Glutamatergic neuron (in vitro differentiated cells): ENCODE measurements at regions not wholly inside any gene's neighbourhood (a gene's known extent, or its start where the extent isn't known, plus 50 kb on each side); places are given as distances from the start of the nearest gene placed in this dataset.
"Not testable (repeated sequence)": the region's sequence is repeated elsewhere in the genome, so short reads cannot be mapped to it uniquely, and the experiment has no call there.

Experiments used
- DNase-seq: peaks from one replicate; pipeline ENCODE4 v3.0.0; 2022
- H3K27ac Mint-ChIP-seq: one replicate; pipeline ENCODE4 v1.8.0; 2020; ENCODE audit warnings: mild to moderate bottlenecking, mixed read lengths, inconsistent platforms; ENCODE audit not compliant: unreplicated experiment
- H3K27me3 Mint-ChIP-seq: one replicate; pipeline ENCODE4 v1.8.0; 2020; ENCODE audit warnings: mild to moderate bottlenecking, moderate library complexity, mixed read lengths, inconsistent platforms; ENCODE audit not compliant: unreplicated experiment
- H3K36me3 Mint-ChIP-seq: one replicate; pipeline ENCODE4 v1.8.0; 2020; ENCODE audit warnings: mild to moderate bottlenecking, mixed read lengths, inconsistent platforms; ENCODE audit not compliant: unreplicated experiment
- H3K4me1 Mint-ChIP-seq: one replicate; pipeline ENCODE4 v1.8.0; 2020; ENCODE audit warnings: mild to moderate bottlenecking, low read depth, mixed read lengths, inconsistent platforms; ENCODE audit not compliant: unreplicated experiment
- H3K4me3 Mint-ChIP-seq: one replicate; pipeline ENCODE4 v1.8.0; 2020; ENCODE audit warnings: mild to moderate bottlenecking, mixed read lengths, inconsistent platforms; ENCODE audit not compliant: unreplicated experiment
- H3K9me3 Mint-ChIP-seq: one replicate; pipeline ENCODE4 v1.8.0; 2020; ENCODE audit warnings: mild to moderate bottlenecking, moderate library complexity, mixed read lengths, inconsistent platforms; ENCODE audit not compliant: unreplicated experiment
- CTCF ChIP-seq: fragments of 200-600 bp; sonication (generic); IDR thresholded peaks from one replicate; pipeline ENCODE4 v1.5.0; 2021; ENCODE audit not compliant: partially characterized antibody, unreplicated experiment

GRCh38 chrX:143240658-143241057 lies 214.9 kb downstream of the SPANXN4 start:
- Mint-ChIP-seq H3K27ac (no peak overlapping the region), H3K36me3 (no peaks in the 10 kb centered on the region), H3K4me1 (no peaks in the 10 kb centered on the region), H3K9me3 (peaks cover 1% of the 10 kb centered on the region), H3K27me3 (no peaks in the 10 kb centered on the region), H3K4me3 (no peak overlapping the region)
- no peak for TF ChIP-seq CTCF
- no peak for DNase-seq

GRCh38 chrX:143231492-143231891 lies 205.8 kb downstream of the SPANXN4 start:
- Mint-ChIP-seq H3K27ac (no peak overlapping the region), H3K4me1 (no peaks in the 10 kb centered on the region), H3K36me3 (no peaks in the 10 kb centered on the region), H3K4me3 (no peak overlapping the region), H3K9me3 (no peaks in the 10 kb centered on the region), H3K27me3 (no peaks in the 10 kb centered on the region)
- DNase-seq, result no peak
- no peak for TF ChIP-seq CTCF

GRCh38 chrX:143228600-143228999 lies 202.9 kb downstream of the SPANXN4 start:
- not testable (repeated sequence) for H3K27ac Mint-ChIP-seq, DNase-seq, H3K4me1 Mint-ChIP-seq, H3K9me3 Mint-ChIP-seq, H3K27me3 Mint-ChIP-seq, H3K36me3 Mint-ChIP-seq, H3K4me3 Mint-ChIP-seq

- H3K9me3 Mint-ChIP-seq, result no peaks in the 10 kb centered on the region
- H3K36me3 Mint-ChIP-seq, result no peaks in the 10 kb centered on the region
- TF ChIP-seq CTCF, result no peak
- H3K4me3 Mint-ChIP-seq, result no peak overlapping the region
- H3K27me3 Mint-ChIP-seq, result no peaks in the 10 kb centered on the region
- H3K27ac Mint-ChIP-seq, result no peak overlapping the region
- no peaks in the 10 kb centered on the region for H3K4me1 Mint-ChIP-seq
- DNase-seq, result no peak
Measured at GRCh38 chrX:143206966-143207365, 181.2 kb downstream of the SPANXN4 start.

GRCh38 chrX:143171703-143172102 lies 146.0 kb downstream of the SPANXN4 start:
- no peaks in the 10 kb centered on the region for H3K9me3 Mint-ChIP-seq
- no peak overlapping the region for H3K27ac Mint-ChIP-seq
- no peak for TF ChIP-seq CTCF
- H3K27me3 Mint-ChIP-seq, result no peaks in the 10 kb centered on the region
- DNase-seq, result no peak
- H3K36me3 Mint-ChIP-seq, result no peaks in the 10 kb centered on the region
- H3K4me1 Mint-ChIP-seq, result no peaks in the 10 kb centered on the region
- no peak overlapping the region for H3K4me3 Mint-ChIP-seq

GRCh38 chrX:143165778-143166177 lies 140.1 kb downstream of the SPANXN4 start:
- no peak overlapping the region for H3K27ac Mint-ChIP-seq

More at GRCh38 chrX:143165778-143166177, 140.1 kb downstream of the SPANXN4 start:
- no peaks in the 10 kb centered on the region for H3K27me3 Mint-ChIP-seq
- H3K4me3 Mint-ChIP-seq, result no peak overlapping the region
- no peaks in the 10 kb centered on the region for H3K9me3 Mint-ChIP-seq
- no peaks in the 10 kb centered on the region for H3K36me3 Mint-ChIP-seq
- no peak for TF ChIP-seq CTCF
- no peak for DNase-seq
- no peaks in the 10 kb centered on the region for H3K4me1 Mint-ChIP-seq
